IgD-negative memory B cell (primary cell): ENCODE measurements at regions not wholly inside any gene's neighbourhood (a gene's known extent, or its start where the extent isn't known, plus 50 kb on each side); places are given as distances from the start of the nearest gene placed in this dataset.

Experiments
- H3K27ac Mint-ChIP-seq, 3 donors: one replicate each; pipeline ENCODE4 v1.8.0; 2020 to 2022; ENCODE audit warnings: mild to moderate bottlenecking in 3 of 3, mixed read lengths in 3 of 3, moderate library complexity in 1 of 3
- H3K27me3 Mint-ChIP-seq: one replicate; pipeline ENCODE4 v1.8.0; 2021; ENCODE audit warnings: mixed read lengths
- H3K36me3 Mint-ChIP-seq: one replicate; pipeline ENCODE4 v1.8.0; 2020; ENCODE audit warnings: mild to moderate bottlenecking, mixed read lengths
- H3K4me1 Mint-ChIP-seq, 3 donors: one replicate each; pipeline ENCODE4 v1.8.0; 2020 to 2022; ENCODE audit warnings: mixed read lengths in 3 of 3, mild to moderate bottlenecking in 1 of 3
- H3K4me3 Mint-ChIP-seq, 4 donors: one replicate each; pipeline ENCODE4 v1.8.0; 2020 to 2022; ENCODE audit warnings: mild to moderate bottlenecking in 4 of 4, mixed read lengths in 4 of 4, moderate library complexity in 3 of 4
- H3K9me3 Mint-ChIP-seq, 3 donors: one replicate each; pipeline ENCODE4 v1.8.0; 2020 to 2021; ENCODE audit warnings: mixed read lengths in 3 of 3, mild to moderate bottlenecking in 1 of 3

GRCh38 chr2:224210286-224211180 is 171.4 kb upstream of the SERPINE2 start:
- peaks cover 0 to 5% (median 1%) of the 10 kb centered on the region in 3 donors for H3K9me3 Mint-ChIP-seq
- H3K27me3 Mint-ChIP-seq = peaks cover 8% of the 10 kb centered on the region
- H3K36me3 Mint-ChIP-seq = no peaks in the 10 kb centered on the region
- no peak overlapping the region for H3K27ac Mint-ChIP-seq
- no peak overlapping the region for H3K4me3 Mint-ChIP-seq
- H3K4me1 Mint-ChIP-seq = no peaks in the 10 kb centered on the region

- Mint-ChIP-seq H3K4me1 (no peaks in the 10 kb centered on the region), H3K27me3 (peaks cover 7% of the 10 kb centered on the region), H3K36me3 (no peaks in the 10 kb centered on the region), H3K9me3 (peaks cover 0 to 5% (median 1%) of the 10 kb centered on the region in 3 donors), H3K4me3 (no peak overlapping the region), H3K27ac (no peak overlapping the region)
Observed at GRCh38 chr2:224209555-224210285, 170.6 kb upstream of the SERPINE2 start.

- Mint-ChIP-seq H3K27ac (no peak overlapping the region), H3K36me3 (no peaks in the 10 kb centered on the region)
Observed at GRCh38 chr2:224208443-224208842, 169.4 kb upstream of the SERPINE2 start.

GRCh38 chr2:224208007-224208406 is 168.9 kb upstream of the SERPINE2 start:
- no peak overlapping the region for H3K27ac Mint-ChIP-seq
- H3K36me3 Mint-ChIP-seq = no peaks in the 10 kb centered on the region
- H3K4me3 Mint-ChIP-seq = no peak overlapping the region
- no peaks in the 10 kb centered on the region for H3K4me1 Mint-ChIP-seq
- peaks cover 0 to 5% (median 1%) of the 10 kb centered on the region in 3 donors for H3K9me3 Mint-ChIP-seq
- peaks cover 7% of the 10 kb centered on the region for H3K27me3 Mint-ChIP-seq

More at GRCh38 chr2:224208443-224208842, 169.4 kb upstream of the SERPINE2 start:
- Mint-ChIP-seq H3K27me3 (peaks cover 7% of the 10 kb centered on the region), H3K4me1 (no peaks in the 10 kb centered on the region), H3K4me3 (no peak overlapping the region), H3K9me3 (peaks cover 0 to 5% (median 1%) of the 10 kb centered on the region in 3 donors)

- Mint-ChIP-seq H3K36me3 (no peaks in the 10 kb centered on the region), H3K27me3 (peaks cover 7% of the 10 kb centered on the region), H3K4me1 (no peaks in the 10 kb centered on the region), H3K4me3 (no peak overlapping the region), H3K27ac (no peak overlapping the region), H3K9me3 (peaks cover 0 to 5% (median 1%) of the 10 kb centered on the region in 3 donors)
Observed at GRCh38 chr2:224206816-224207215, 167.7 kb upstream of the SERPINE2 start.

- no peaks in the 10 kb centered on the region for H3K36me3 Mint-ChIP-seq
- peaks cover 8% of the 10 kb centered on the region for H3K27me3 Mint-ChIP-seq
- H3K4me3 Mint-ChIP-seq = no peak overlapping the region
- no peak overlapping the region for H3K27ac Mint-ChIP-seq
- H3K4me1 Mint-ChIP-seq = no peaks in the 10 kb centered on the region
- peaks cover 0 to 3% (median 1%) of the 10 kb centered on the region in 3 donors for H3K9me3 Mint-ChIP-seq
Observed at GRCh38 chr2:224202281-224202865, 163.3 kb upstream of the SERPINE2 start.

GRCh38 chr2:224198436-224198835 is 159.3 kb upstream of the SERPINE2 start:
- Mint-ChIP-seq H3K36me3 (no peaks in the 10 kb centered on the region), H3K9me3 (peaks cover 0 to 6% (median 5%) of the 10 kb centered on the region in 3 donors), H3K4me1 (no peaks in the 10 kb centered on the region), H3K4me3 (no peak overlapping the region), H3K27me3 (peaks cover 3% of the 10 kb centered on the region), H3K27ac (no peak overlapping the region)

GRCh38 chr2:224196810-224197209 is 157.7 kb upstream of the SERPINE2 start:
- Mint-ChIP-seq H3K9me3 (peaks cover 0 to 14% (median 5%) of the 10 kb centered on the region in 3 donors), H3K27ac (no peak overlapping the region), H3K4me1 (no peaks in the 10 kb centered on the region), H3K36me3 (no peaks in the 10 kb centered on the region), H3K27me3 (peaks cover 6% of the 10 kb centered on the region), H3K4me3 (no peak overlapping the region)

GRCh38 chr2:224195925-224196571 is 157.0 kb upstream of the SERPINE2 start:
- Mint-ChIP-seq H3K27ac (no peak overlapping the region), H3K36me3 (no peaks in the 10 kb centered on the region), H3K4me1 (no peaks in the 10 kb centered on the region), H3K4me3 (no peak overlapping the region), H3K27me3 (peaks cover 6% of the 10 kb centered on the region), H3K9me3 (peaks cover 0 to 14% (median 5%) of the 10 kb centered on the region in 3 donors)

- Mint-ChIP-seq H3K9me3 (peaks cover 0 to 14% (median 3%) of the 10 kb centered on the region in 3 donors), H3K4me1 (no peaks in the 10 kb centered on the region), H3K4me3 (no peak overlapping the region), H3K27ac (no peak overlapping the region), H3K27me3 (peaks cover 6% of the 10 kb centered on the region), H3K36me3 (no peaks in the 10 kb centered on the region)
Observed at GRCh38 chr2:224194161-224194560, 155.1 kb upstream of the SERPINE2 start.

GRCh38 chr2:224191465-224191864 is 152.4 kb upstream of the SERPINE2 start:
- H3K27me3 Mint-ChIP-seq = peaks cover 5% of the 10 kb centered on the region
- H3K36me3 Mint-ChIP-seq = no peaks in the 10 kb centered on the region
- no peak overlapping the region for H3K27ac Mint-ChIP-seq
- no peak overlapping the region for H3K4me3 Mint-ChIP-seq
- no peaks in the 10 kb centered on the region for H3K4me1 Mint-ChIP-seq
- peaks cover 2 to 14% (median 6%) of the 10 kb centered on the region in 3 donors for H3K9me3 Mint-ChIP-seq

GRCh38 chr2:224190936-224191270 is 151.8 kb upstream of the SERPINE2 start:
- peaks cover 5% of the 10 kb centered on the region for H3K27me3 Mint-ChIP-seq
- no peaks in the 10 kb centered on the region for H3K36me3 Mint-ChIP-seq
- H3K4me3 Mint-ChIP-seq = no peak overlapping the region
- peaks cover 2 to 14% (median 6%) of the 10 kb centered on the region in 3 donors for H3K9me3 Mint-ChIP-seq
- no peak overlapping the region for H3K27ac Mint-ChIP-seq
- peaks cover 0 to 3% (median 0%) of the 10 kb centered on the region in 3 donors for H3K4me1 Mint-ChIP-seq

GRCh38 chr2:224190234-224190935 is 151.3 kb upstream of the SERPINE2 start:
- no peaks in the 10 kb centered on the region for H3K36me3 Mint-ChIP-seq

GRCh38 chr2:224187220-224187619 is 148.1 kb upstream of the SERPINE2 start:
- Mint-ChIP-seq H3K36me3 (no peaks in the 10 kb centered on the region), H3K9me3 (peaks cover 0 to 3% (median 2%) of the 10 kb centered on the region in 3 donors), H3K27me3 (peaks cover 1% of the 10 kb centered on the region), H3K27ac (no peak overlapping the region), H3K4me3 (no peak overlapping the region), H3K4me1 (peaks cover 0 to 3% (median 1%) of the 10 kb centered on the region in 3 donors)

More at GRCh38 chr2:224190234-224190935, 151.3 kb upstream of the SERPINE2 start:
- H3K27ac Mint-ChIP-seq = no peak overlapping the region
- H3K4me3 Mint-ChIP-seq = no peak overlapping the region
- H3K4me1 Mint-ChIP-seq = peaks cover 0 to 3% (median 0%) of the 10 kb centered on the region in 3 donors
- H3K27me3 Mint-ChIP-seq = peaks cover 5% of the 10 kb centered on the region
- H3K9me3 Mint-ChIP-seq = peaks cover 2 to 13% (median 6%) of the 10 kb centered on the region in 3 donors
